Body of pancreas (tissue), 4 donors: ENCODE measurements at regions not wholly inside any gene's neighbourhood (a gene's known extent, or its start where the extent isn't known, plus 50 kb on each side); places are given as distances from the start of the nearest gene placed in this dataset.
"Not testable (repeated sequence)": the region's sequence is repeated elsewhere in the genome, so short reads cannot be mapped to it uniquely, and the experiment has no call there.

Experiments
- ATAC-seq: fragments of 150-250 bp; one replicate; pipeline ENCODE4 v1.9.1; 2016
- DNase-seq, 4 donors: peaks; one replicate each; pipeline ENCODE4 v3.0.0-alpha.2; 2019
- H3K27ac ChIP-seq, 4 donors: fragments of 200-600 bp; sonication (generic); 1 replicate in 3 of 4; 2 replicates in 1 of 4; pipeline versions ENCODE4 v1.5.1 to v1.6.1; 2016 to 2019; ENCODE audit warnings: mild to moderate bottlenecking in 1 of 4, mixed read lengths in 1 of 4, moderate library complexity in 1 of 4
- H3K27me3 ChIP-seq, 2 donors: fragments of 200-600 bp; sonication (generic); one replicate each; pipeline ENCODE4 v1.6.0; 2016; ENCODE audit warnings: mild to moderate bottlenecking in 1 of 2
- H3K36me3 ChIP-seq, 2 donors: fragments of 200-600 bp; sonication (generic); replicated peaks in 1 of 2; 2 replicates each; pipeline ENCODE4 v1.5.1; 2016; ENCODE audit warnings: low read depth in 2 of 2; ENCODE audit not compliant: insufficient read depth in 1 of 2
- H3K4me1 ChIP-seq: fragments of 200-600 bp; sonication (generic); one replicate; pipeline ENCODE4 v1.6.0; 2016
- H3K4me3 ChIP-seq, 2 donors: fragments of 200-600 bp; sonication (generic); 1 replicate in 1 of 2; 2 replicates in 1 of 2; pipeline ENCODE4 v1.5.1; 2016 to 2019
- H3K9me3 ChIP-seq, 3 donors: fragments of 200-600 bp; sonication (generic); 1 replicate in 2 of 3; 2 replicates in 1 of 3; pipeline ENCODE4 v1.5.1; 2016
- POLR2A ChIP-seq, 3 donors: fragments of 450-650 bp; IDR thresholded peaks; one replicate each; pipeline ENCODE4 v1.6.1; 2016; ENCODE audit warnings: antibody characterized with exemption in 3 of 3, mild to moderate bottlenecking in 2 of 3
- WGBS, 2 donors: methylation state at CpG; one replicate each; pipeline ENCODE4 v1.1.5; 2017; 5-methylcytosine and 5-hydroxymethylcytosine counted together
- intact Hi-C: fragments of 100-400 bp; cut with DNase I; formaldehyde crosslinking; loops from one replicate; pipeline ENCODE4 v1.15.1; 2023
- TF ChIP-seq, protein P1 (sequence below), 7 experiments: fragments of 450-650 bp in 4 of 7; fragments of 200-600 bp in 3 of 7; sonication (generic) in 3 of 7; IDR thresholded peaks; one replicate each; pipeline ENCODE4 v1.5.1; 2016 to 2019; ENCODE audit warnings: antibody characterized with exemption in 7 of 7

DNA sequence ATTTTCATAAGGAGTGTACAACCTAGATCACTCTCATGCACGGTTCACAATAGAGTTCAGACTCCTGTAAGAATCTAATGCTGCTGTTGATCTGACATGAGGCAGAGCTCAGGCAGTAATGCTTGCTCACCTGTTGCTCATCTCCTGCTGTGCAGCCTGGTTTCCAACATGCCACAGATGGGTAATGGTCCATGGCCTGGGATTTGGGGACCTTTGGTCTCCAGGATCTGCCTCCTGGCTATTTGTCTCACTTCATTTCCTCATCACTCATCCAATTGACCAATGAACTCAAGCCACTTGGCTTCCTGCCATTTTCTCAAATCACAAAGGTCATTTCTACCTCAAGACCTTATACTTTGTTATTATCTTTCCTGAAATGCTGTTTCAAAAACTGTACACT is 786.1 kb downstream of the ANKRD7 start:
- no peak for ATAC-seq
- intact Hi-C loops = no loop called here
- TF ChIP-seq, protein P1, sequence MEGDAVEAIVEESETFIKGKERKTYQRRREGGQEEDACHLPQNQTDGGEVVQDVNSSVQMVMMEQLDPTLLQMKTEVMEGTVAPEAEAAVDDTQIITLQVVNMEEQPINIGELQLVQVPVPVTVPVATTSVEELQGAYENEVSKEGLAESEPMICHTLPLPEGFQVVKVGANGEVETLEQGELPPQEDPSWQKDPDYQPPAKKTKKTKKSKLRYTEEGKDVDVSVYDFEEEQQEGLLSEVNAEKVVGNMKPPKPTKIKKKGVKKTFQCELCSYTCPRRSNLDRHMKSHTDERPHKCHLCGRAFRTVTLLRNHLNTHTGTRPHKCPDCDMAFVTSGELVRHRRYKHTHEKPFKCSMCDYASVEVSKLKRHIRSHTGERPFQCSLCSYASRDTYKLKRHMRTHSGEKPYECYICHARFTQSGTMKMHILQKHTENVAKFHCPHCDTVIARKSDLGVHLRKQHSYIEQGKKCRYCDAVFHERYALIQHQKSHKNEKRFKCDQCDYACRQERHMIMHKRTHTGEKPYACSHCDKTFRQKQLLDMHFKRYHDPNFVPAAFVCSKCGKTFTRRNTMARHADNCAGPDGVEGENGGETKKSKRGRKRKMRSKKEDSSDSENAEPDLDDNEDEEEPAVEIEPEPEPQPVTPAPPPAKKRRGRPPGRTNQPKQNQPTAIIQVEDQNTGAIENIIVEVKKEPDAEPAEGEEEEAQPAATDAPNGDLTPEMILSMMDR (IDR thresholded peaks at IDR 0.05) = no peak
- Histone ChIP-seq H3K36me3 (no peaks in the 10 kb centered on the region), H3K27ac (no peak overlapping the region), H3K4me3 (no peak overlapping the region), H3K27me3 (no peaks in the 10 kb centered on the region), H3K9me3 (no peaks in the 10 kb centered on the region), H3K4me1 (no peaks in the 10 kb centered on the region)
- 60 to 75% methylated on average over 1 of the region's 1 CpG for WGBS, 2 donors
- DNase-seq = no peak

DNA sequence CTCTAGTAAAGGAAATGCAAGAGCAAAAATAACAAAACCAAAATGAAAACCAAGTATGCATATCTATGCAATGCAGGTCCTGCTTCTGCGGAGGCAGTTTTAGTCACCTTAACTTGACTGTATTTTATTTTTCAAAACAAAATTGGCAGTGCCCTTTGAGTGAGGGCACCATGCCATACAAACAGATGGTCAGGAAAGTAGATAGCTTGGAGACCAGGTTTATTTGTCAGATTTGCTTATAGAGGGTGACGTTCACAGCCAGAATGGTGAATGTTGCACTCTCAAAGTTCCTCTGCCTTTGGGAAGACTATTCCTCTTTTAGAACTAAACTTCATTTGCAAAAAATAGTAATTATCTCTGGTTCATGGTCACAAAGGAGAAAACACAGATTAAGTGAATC is 801.9 kb downstream of the ANKRD7 start:
- ATAC-seq (no peak), DNase-seq (peak in 1 of 4 donors; percentile 46)
- H3K4me1 ChIP-seq = peaks cover 3% of the 10 kb centered on the region
- no peak overlapping the region for H3K4me3 ChIP-seq
- TF ChIP-seq, protein P1 (IDR thresholded peaks at IDR 0.05) = no peak
- no peak for TF ChIP-seq POLR2A (IDR thresholded peaks at IDR 0.05)
- H3K9me3 ChIP-seq = no peaks in the 10 kb centered on the region
- no peaks in the 10 kb centered on the region for H3K27me3 ChIP-seq
- intact Hi-C loops = no loop called here
- 36 to 49% methylated on average over 2 of the region's 2 CpGs for WGBS, 2 donors
- H3K27ac ChIP-seq = no peak overlapping the region
- no peaks in the 10 kb centered on the region for H3K36me3 ChIP-seq

DNA sequence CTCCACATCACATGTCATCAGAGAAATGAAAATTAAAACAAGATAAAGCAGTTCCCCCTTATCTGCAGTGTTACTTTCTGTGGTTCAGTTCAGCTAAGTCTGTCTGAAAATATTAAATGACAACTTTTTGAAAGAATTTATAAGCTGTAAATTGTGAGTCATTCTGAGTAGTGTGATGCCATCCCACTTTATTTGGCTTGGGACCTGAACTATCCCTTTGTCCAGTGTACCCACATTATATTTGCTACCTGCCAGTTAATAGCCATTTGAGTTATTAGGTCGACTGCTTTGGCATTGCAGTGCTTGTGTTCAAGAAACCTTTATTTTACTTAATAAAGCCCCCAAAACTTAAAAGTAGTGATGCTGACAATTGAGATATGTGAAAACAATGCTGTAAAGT is 804.2 kb downstream of the ANKRD7 start:
- no peak for ATAC-seq
- intact Hi-C loops = no loop called here
- Histone ChIP-seq H3K4me3 (no peak overlapping the region), H3K27ac (no peak overlapping the region), H3K27me3 (no peaks in the 10 kb centered on the region), H3K36me3 (no peaks in the 10 kb centered on the region), H3K9me3 (no peaks in the 10 kb centered on the region), H3K4me1 (peaks cover 3% of the 10 kb centered on the region)
- DNase-seq = no peak
- WGBS, 2 donors = 23 to 41% methylated on average over 1 of the region's 1 CpG
- no peak for TF ChIP-seq POLR2A (IDR thresholded peaks at IDR 0.05)
- TF ChIP-seq, protein P1 (IDR thresholded peaks at IDR 0.05) = no peak

DNA sequence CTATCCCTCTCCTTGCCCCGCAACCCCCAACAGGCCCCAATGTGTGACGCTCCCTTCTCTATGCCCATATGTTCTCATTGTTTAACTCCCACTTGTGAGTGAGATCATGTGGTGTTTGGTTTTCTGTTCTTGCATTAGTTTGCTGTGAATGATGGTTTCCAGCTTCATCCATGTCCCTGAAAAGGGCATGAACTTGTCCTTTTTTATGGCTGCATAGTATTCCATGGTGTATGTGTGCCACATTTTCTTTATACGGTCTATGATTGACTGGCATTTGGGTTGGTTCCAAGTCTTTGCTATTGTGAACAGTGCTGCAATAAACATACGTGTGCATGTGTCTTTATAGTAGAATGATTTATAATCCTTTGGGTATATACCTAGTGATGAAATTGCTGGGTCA is 807.6 kb downstream of the ANKRD7 start:
- 90 to 91% methylated on average over 4 of the region's 4 CpGs for WGBS, 2 donors
- H3K9me3 ChIP-seq, intact Hi-C loops, H3K27ac ChIP-seq, H3K4me3 ChIP-seq, H3K4me1 ChIP-seq, H3K36me3 ChIP-seq, ATAC-seq, DNase-seq, H3K27me3 ChIP-seq: not testable (repeated sequence)

DNA sequence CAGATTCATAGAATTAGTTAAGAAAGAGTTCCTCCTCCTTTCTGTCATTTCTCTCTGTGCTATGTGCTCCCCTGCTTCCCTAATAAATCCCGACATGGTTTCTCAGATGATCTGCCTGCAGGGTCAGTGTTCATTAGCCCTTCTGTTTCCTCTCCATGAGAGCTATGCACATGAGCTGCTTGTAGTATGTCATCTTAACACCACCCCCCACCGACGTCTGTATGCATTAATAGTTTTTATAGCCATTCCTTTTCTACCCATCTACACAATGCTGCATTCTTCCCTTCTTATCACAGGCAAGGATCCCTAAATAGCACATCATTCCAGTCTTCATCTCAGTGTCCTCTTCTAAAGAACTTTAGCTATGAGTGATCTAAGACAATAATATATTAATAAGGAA is 809.1 kb downstream of the ANKRD7 start:
- TF ChIP-seq POLR2A (IDR thresholded peaks at IDR 0.05) = no peak
- TF ChIP-seq, protein P1 (IDR thresholded peaks at IDR 0.05) = no peak
- ATAC-seq (no peak), DNase-seq (no peak)
- H3K4me1 ChIP-seq = no peaks in the 10 kb centered on the region
- H3K36me3 ChIP-seq = no peaks in the 10 kb centered on the region
- 56 to 59% methylated on average over 3 of the region's 3 CpGs for WGBS, 2 donors
- H3K27ac ChIP-seq = no peak overlapping the region
- H3K4me3 ChIP-seq = no peak overlapping the region
- no peaks in the 10 kb centered on the region for H3K9me3 ChIP-seq
- intact Hi-C loops = no loop called here
- H3K27me3 ChIP-seq = no peaks in the 10 kb centered on the region
